Gastroesophageal sphincter (tissue), 4 donors: ENCODE measurements at regions not wholly inside any gene's neighbourhood (a gene's known extent, or its start where the extent isn't known, plus 50 kb on each side); places are given as distances from the start of the nearest gene placed in this dataset.

Source experiments
- ATAC-seq: fragments of 150-250 bp; one replicate; pipeline ENCODE4 v1.9.1; 2016; ENCODE audit warnings: mild to moderate bottlenecking, moderate library complexity
- H3K27ac ChIP-seq, 4 donors: fragments of 200-600 bp; sonication (generic) in 3 of 4; 1 replicate in 3 of 4; 2 replicates in 1 of 4; pipeline ENCODE4 v1.5.1; 2016 to 2019
- H3K27me3 ChIP-seq: fragments of 200-600 bp; sonication (generic); one replicate; pipeline ENCODE4 v1.5.1; 2019
- H3K36me3 ChIP-seq, 2 donors: fragments of 200-600 bp; sonication (generic); one replicate each; pipeline ENCODE4 v1.5.1; 2019; ENCODE audit warnings: control low read depth in 1 of 2
- H3K4me1 ChIP-seq, 3 donors: fragments of 200-600 bp; sonication (generic); 1 replicate in 2 of 3; 2 replicates in 1 of 3; pipeline ENCODE4 v1.5.1; 2016 to 2019; ENCODE audit warnings: control low read depth in 2 of 3
- H3K4me3 ChIP-seq, 2 donors: fragments of 200-600 bp; sonication (generic); one replicate each; pipeline ENCODE4 v1.5.1; 2019; ENCODE audit warnings: mild to moderate bottlenecking in 1 of 2, moderate library complexity in 1 of 2
- H3K9me3 ChIP-seq, 3 donors: fragments of 200-600 bp; sonication (generic); one replicate each; pipeline ENCODE4 v1.5.1; 2017 to 2019; ENCODE audit warnings: control low read depth in 2 of 3
- EP300 ChIP-seq: sonication (generic); formaldehyde crosslinking; IDR thresholded peaks from one replicate; pipeline ENCODE4 v1.6.1; 2017; ENCODE audit warnings: antibody characterized with exemption, mild to moderate bottlenecking
- POLR2A ChIP-seq, 2 donors: fragments of 450-650 bp; IDR thresholded peaks; one replicate each; pipeline ENCODE4 v1.6.1; 2017; ENCODE audit warnings: antibody characterized with exemption in 2 of 2, mild to moderate bottlenecking in 2 of 2, moderate library complexity in 1 of 2
- POLR2AphosphoS5 ChIP-seq: sonication (generic); formaldehyde crosslinking; IDR thresholded peaks from one replicate; pipeline ENCODE4 v1.6.1; 2017; ENCODE audit warnings: antibody characterized with exemption
- WGBS, 2 donors: methylation state at CpG; one replicate each; pipeline ENCODE4 v1.1.5; 2018; ENCODE audit warnings: low coverage in 1 of 2; 5-methylcytosine and 5-hydroxymethylcytosine counted together
- TF ChIP-seq, protein P1 (sequence below), 4 experiments: fragments of 200-600 bp in 2 of 4; fragments of 450-650 bp in 2 of 4; sonication (generic) in 1 of 4; IDR thresholded peaks; one replicate each; pipeline ENCODE4 v1.5.1; 2017 to 2019; ENCODE audit warnings: antibody characterized with exemption in 4 of 4, mild to moderate bottlenecking in 2 of 4, moderate library complexity in 2 of 4

GRCh38 chr5:27682600-27682999, 644.2 kb upstream of the CDH9 start:
- H3K27me3 ChIP-seq = no peaks in the 10 kb centered on the region
- no peak overlapping the region for H3K4me3 ChIP-seq
- H3K36me3 ChIP-seq = no peaks in the 10 kb centered on the region
- WGBS, 2 donors = 60 to 70% methylated on average over 1 to 3 of the region's 3 CpGs
- H3K27ac ChIP-seq = no peak overlapping the region
- TF ChIP-seq POLR2A (IDR thresholded peaks at IDR 0.05) = no peak
- TF ChIP-seq, protein P1, sequence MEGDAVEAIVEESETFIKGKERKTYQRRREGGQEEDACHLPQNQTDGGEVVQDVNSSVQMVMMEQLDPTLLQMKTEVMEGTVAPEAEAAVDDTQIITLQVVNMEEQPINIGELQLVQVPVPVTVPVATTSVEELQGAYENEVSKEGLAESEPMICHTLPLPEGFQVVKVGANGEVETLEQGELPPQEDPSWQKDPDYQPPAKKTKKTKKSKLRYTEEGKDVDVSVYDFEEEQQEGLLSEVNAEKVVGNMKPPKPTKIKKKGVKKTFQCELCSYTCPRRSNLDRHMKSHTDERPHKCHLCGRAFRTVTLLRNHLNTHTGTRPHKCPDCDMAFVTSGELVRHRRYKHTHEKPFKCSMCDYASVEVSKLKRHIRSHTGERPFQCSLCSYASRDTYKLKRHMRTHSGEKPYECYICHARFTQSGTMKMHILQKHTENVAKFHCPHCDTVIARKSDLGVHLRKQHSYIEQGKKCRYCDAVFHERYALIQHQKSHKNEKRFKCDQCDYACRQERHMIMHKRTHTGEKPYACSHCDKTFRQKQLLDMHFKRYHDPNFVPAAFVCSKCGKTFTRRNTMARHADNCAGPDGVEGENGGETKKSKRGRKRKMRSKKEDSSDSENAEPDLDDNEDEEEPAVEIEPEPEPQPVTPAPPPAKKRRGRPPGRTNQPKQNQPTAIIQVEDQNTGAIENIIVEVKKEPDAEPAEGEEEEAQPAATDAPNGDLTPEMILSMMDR (IDR thresholded peaks at IDR 0.05) = no peak
- no peak for TF ChIP-seq EP300
- TF ChIP-seq POLR2AphosphoS5 = no peak
- no peak for ATAC-seq
- H3K9me3 ChIP-seq = no peaks in the 10 kb centered on the region
- H3K4me1 ChIP-seq = no peaks in the 10 kb centered on the region

DNA sequence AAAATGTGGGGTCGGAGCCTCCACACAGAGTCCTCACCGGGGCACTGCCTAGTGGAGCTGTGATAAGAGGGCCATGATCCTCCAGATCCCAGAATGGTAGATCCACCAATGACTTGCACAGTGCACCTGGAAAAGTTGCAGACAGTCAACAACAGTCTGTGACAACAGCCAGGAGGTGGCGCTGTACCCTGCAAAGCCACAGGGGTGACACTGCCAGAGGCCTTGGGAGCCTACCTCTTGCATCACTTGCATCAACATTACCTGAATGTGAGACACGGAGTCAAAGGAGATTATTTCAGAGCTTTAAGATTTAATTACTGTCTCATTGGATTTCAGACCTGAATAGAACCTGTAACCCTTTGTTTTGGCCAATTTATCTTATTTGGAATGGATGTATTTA, 614.1 kb upstream of the CDH9 start:
- no peaks in the 10 kb centered on the region for H3K36me3 ChIP-seq
- H3K27me3 ChIP-seq = no peaks in the 10 kb centered on the region
- no peak overlapping the region for H3K27ac ChIP-seq
- no peaks in the 10 kb centered on the region for H3K4me1 ChIP-seq
- no peak overlapping the region for H3K4me3 ChIP-seq
- no peaks in the 10 kb centered on the region for H3K9me3 ChIP-seq
- WGBS, 2 donors = 84 to 87% methylated on average over 2 to 3 of the region's 4 CpGs
- ATAC-seq = no peak
- TF ChIP-seq POLR2AphosphoS5 (no peak), POLR2A (IDR thresholded peaks at IDR 0.05) (no peak), EP300 (no peak)
- TF ChIP-seq, protein P1 (IDR thresholded peaks at IDR 0.05) = no peak

DNA sequence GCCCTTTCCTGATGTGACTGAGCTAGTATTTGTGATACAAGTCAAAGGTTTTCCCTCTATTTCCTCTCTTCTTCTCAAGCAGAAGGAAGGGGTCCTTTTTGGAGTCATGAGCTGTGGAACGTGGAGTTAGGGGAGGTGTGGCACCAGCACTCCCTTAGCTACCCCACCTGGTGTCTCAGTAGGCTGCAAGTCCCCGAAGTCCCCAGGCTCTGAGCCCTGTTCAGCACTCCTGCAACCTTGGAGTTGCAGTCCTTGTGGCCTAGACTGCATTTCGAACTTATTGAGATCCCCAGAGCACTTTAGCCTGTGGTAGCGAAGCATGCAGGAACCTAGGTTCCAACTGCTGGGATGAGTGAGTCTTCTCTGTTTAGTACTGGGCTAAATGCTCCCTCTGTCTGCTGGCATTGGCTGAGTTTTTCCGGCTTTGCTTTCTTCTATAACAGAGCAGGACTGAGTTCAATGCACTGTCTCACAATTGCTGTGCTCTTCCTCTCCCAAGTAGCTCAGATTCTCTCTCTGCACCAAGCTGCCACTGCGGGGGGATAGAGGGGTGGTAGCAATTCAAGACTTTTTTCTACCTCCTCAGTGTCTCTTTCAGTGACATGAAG, 600.7 kb upstream of the CDH9 start:
- Histone ChIP-seq H3K27ac (no peak overlapping the region), H3K36me3 (no peaks in the 10 kb centered on the region), H3K27me3 (no peaks in the 10 kb centered on the region), H3K4me1 (no peaks in the 10 kb centered on the region), H3K9me3 (no peaks in the 10 kb centered on the region), H3K4me3 (no peak overlapping the region)
- 77 to 100% methylated on average over 1 to 4 of the region's 6 CpGs for WGBS, 2 donors
- TF ChIP-seq, protein P1 (IDR thresholded peaks at IDR 0.05) = no peak
- TF ChIP-seq EP300 (no peak), POLR2A (IDR thresholded peaks at IDR 0.05) (no peak), POLR2AphosphoS5 (no peak)
- ATAC-seq = no peak

- 84 to 100% methylated on average over 1 to 2 of the region's 2 CpGs for WGBS, 2 donors
- H3K27me3 ChIP-seq = no peaks in the 10 kb centered on the region
These were observed 581.6 kb upstream of the CDH9 start for GRCh38 chr5:27619982-27620381.

GRCh38 chr5:27612161-27612560, 573.8 kb upstream of the CDH9 start:
- Histone ChIP-seq H3K4me1 (no peaks in the 10 kb centered on the region), H3K27ac (no peak overlapping the region), H3K27me3 (no peaks in the 10 kb centered on the region), H3K36me3 (no peaks in the 10 kb centered on the region), H3K4me3 (no peak overlapping the region), H3K9me3 (peaks cover 0 to 6% (median 0%) of the 10 kb centered on the region in 3 donors)
- WGBS, 2 donors = 27 to 39% methylated on average over 2 to 3 of the region's 3 CpGs
- ATAC-seq = no peak
- TF ChIP-seq POLR2AphosphoS5 (no peak), EP300 (no peak), POLR2A (IDR thresholded peaks at IDR 0.05) (no peak)

More at GRCh38 chr5:27619982-27620381, 581.6 kb upstream of the CDH9 start:
- no peak for TF ChIP-seq POLR2AphosphoS5
- TF ChIP-seq POLR2A (IDR thresholded peaks at IDR 0.05) = no peak
- no peak for TF ChIP-seq EP300
- TF ChIP-seq, protein P1 (IDR thresholded peaks at IDR 0.05) = no peak
- ATAC-seq = no peak
- Histone ChIP-seq H3K27ac (no peak overlapping the region), H3K4me1 (no peaks in the 10 kb centered on the region), H3K9me3 (peaks cover 0 to 6% (median 0%) of the 10 kb centered on the region in 3 donors), H3K4me3 (no peak overlapping the region), H3K36me3 (no peaks in the 10 kb centered on the region)
